ENCODE measurements at regions not wholly inside any gene's neighbourhood (a gene's known extent, or its start where the extent isn't known, plus 50 kb on each side); places are given as distances from the start of the nearest gene placed in this dataset.

- ATAC-seq (no peak), DNase-seq (no peak), FAIRE-seq (no peak)
- Histone ChIP-seq H3K9me3 (no peaks in the 10 kb centered on the region), H3K4me1 (no peaks in the 10 kb centered on the region), H3K27me3 (peaks cover 0 to 4% (median 0%) of the 10 kb centered on the region in 4 donors), H3K36me3 (no peaks in the 10 kb centered on the region), H3K27ac (no peak overlapping the region), H3K4me3 (no peak overlapping the region)
- TF ChIP-seq CTCF (IDR thresholded peaks at IDR 0.05) = no peak
- 64 to 68% methylated on average over 12 of the region's 12 CpGs for WGBS, 2 donors
- intact Hi-C loops (cut with DNase I) = no loop called here
Observed at GRCh38 chr19:30930941-30931706, 418.1 kb downstream of the TSHZ3 start.

- no peaks in the 10 kb centered on the region for H3K4me1 ChIP-seq
- no peak for TF ChIP-seq CTCF (IDR thresholded peaks at IDR 0.05)
- 58 to 70% methylated on average over 6 of the region's 6 CpGs for WGBS, 2 donors
- H3K36me3 ChIP-seq = no peaks in the 10 kb centered on the region
- no peak overlapping the region for H3K27ac ChIP-seq
- ATAC-seq (no peak), FAIRE-seq (no peak), DNase-seq (no peak)
- no peaks in the 10 kb centered on the region for H3K9me3 ChIP-seq
- intact Hi-C loops (cut with DNase I) = no loop called here
- H3K27me3 ChIP-seq = peaks cover 0 to 4% (median 0%) of the 10 kb centered on the region in 4 donors
- H3K4me3 ChIP-seq = no peak overlapping the region
Observed at GRCh38 chr19:30927705-30928104, 421.5 kb downstream of the TSHZ3 start.

- H3K27ac ChIP-seq = no peak overlapping the region
- FAIRE-seq (no peak), DNase-seq (no peak), ATAC-seq (no peak)
- no peaks in the 10 kb centered on the region for H3K36me3 ChIP-seq
- no peak for TF ChIP-seq CTCF (IDR thresholded peaks at IDR 0.05)
- no peaks in the 10 kb centered on the region for H3K9me3 ChIP-seq
- no peaks in the 10 kb centered on the region for H3K4me1 ChIP-seq
- H3K4me3 ChIP-seq = no peak overlapping the region
- peaks cover 0 to 4% (median 0%) of the 10 kb centered on the region in 4 donors for H3K27me3 ChIP-seq
- intact Hi-C loops (cut with DNase I) = no loop called here
- 63 to 79% methylated on average over 11 of the region's 11 CpGs for WGBS, 2 donors
Observed at GRCh38 chr19:30924670-30925069, 424.6 kb downstream of the TSHZ3 start.

- no peak for FAIRE-seq
- WGBS, 2 donors = 51 to 57% methylated on average over 11 of the region's 11 CpGs
- H3K4me3 ChIP-seq = no peak overlapping the region
- H3K27me3 ChIP-seq = peaks cover 0 to 4% (median 0%) of the 10 kb centered on the region in 4 donors
- H3K27ac ChIP-seq = no peak overlapping the region
- intact Hi-C loops (cut with DNase I) = no loop called here
- H3K9me3 ChIP-seq = no peaks in the 10 kb centered on the region
- no peaks in the 10 kb centered on the region for H3K36me3 ChIP-seq
- TF ChIP-seq CTCF (IDR thresholded peaks at IDR 0.05) = no peak
- H3K4me1 ChIP-seq = no peaks in the 10 kb centered on the region
- no peak for DNase-seq
- ATAC-seq = no peak
Observed at GRCh38 chr19:30924069-30924636, 425.1 kb downstream of the TSHZ3 start.

GRCh38 chr19:30923621-30924020, 425.6 kb downstream of the TSHZ3 start:
- Histone ChIP-seq H3K36me3 (no peaks in the 10 kb centered on the region), H3K9me3 (no peaks in the 10 kb centered on the region), H3K27me3 (peaks cover 0 to 4% (median 0%) of the 10 kb centered on the region in 4 donors), H3K4me1 (no peaks in the 10 kb centered on the region), H3K4me3 (no peak overlapping the region), H3K27ac (no peak overlapping the region)
- ATAC-seq (no peak), DNase-seq (no peak), FAIRE-seq (no peak)
- no peak for TF ChIP-seq CTCF (IDR thresholded peaks at IDR 0.05)
- WGBS, 2 donors = 33 to 44% methylated on average over 4 of the region's 4 CpGs
- intact Hi-C loops (cut with DNase I) = no loop called here
